Neural progenitor cell (in vitro differentiated cells): ENCODE measurements at regions not wholly inside any gene's neighbourhood (a gene's known extent, or its start where the extent isn't known, plus 50 kb on each side); places are given as distances from the start of the nearest gene placed in this dataset.

ENCODE experiments used
- DNase-seq: peaks from one replicate; pipeline ENCODE4 v3.0.0-alpha.2; 2016; ENCODE audit warnings: low spot score
- H2AFZ ChIP-seq: fragments of 200-600 bp; sonication (generic); replicated peaks from 2 replicates; pipeline ENCODE4 v1.6.1; 2016; ENCODE audit warnings: antibody characterized with exemption
- H3F3A ChIP-seq: fragments of 200-600 bp; sonication (generic); 2 replicates; pipeline ENCODE4 v1.6.1; 2016; ENCODE audit warnings: antibody characterized with exemption, low read depth
- H3K27ac ChIP-seq: fragments of 200-600 bp; sonication (generic); 2 replicates; pipeline ENCODE4 v1.5.1; 2016; ENCODE audit warnings: mild to moderate bottlenecking
- H3K27me3 ChIP-seq: fragments of 200-600 bp; sonication (generic); 2 replicates; pipeline ENCODE4 v1.6.1; 2016; ENCODE audit warnings: mild to moderate bottlenecking, moderate library complexity
- H3K36me3 ChIP-seq: fragments of 200-600 bp; sonication (generic); 2 replicates; pipeline ENCODE4 v1.5.1; 2016
- H3K4me1 ChIP-seq: fragments of 200-600 bp; sonication (generic); 2 replicates; pipeline ENCODE4 v1.6.1; 2016; ENCODE audit warnings: mixed run types
- H3K4me2 ChIP-seq: fragments of 200-600 bp; sonication (generic); 2 replicates; pipeline ENCODE4 v1.6.1; 2016
- H3K4me3 ChIP-seq: fragments of 200-600 bp; sonication (generic); 2 replicates; pipeline ENCODE4 v1.5.1; 2016
- H3K79me2 ChIP-seq: fragments of 200-600 bp; sonication (generic); 2 replicates; pipeline ENCODE4 v1.6.1; 2016; ENCODE audit warnings: low read depth
- H3K9ac ChIP-seq: fragments of 200-600 bp; sonication (generic); 2 replicates; pipeline ENCODE4 v1.6.1; 2016
- H3K9me3 ChIP-seq: fragments of 200-600 bp; sonication (generic); 2 replicates; pipeline ENCODE4 v1.5.1; 2016; ENCODE audit warnings: low read depth
- H4K20me1 ChIP-seq: fragments of 200-600 bp; sonication (generic); 2 replicates; pipeline ENCODE4 v1.6.1; 2016; ENCODE audit warnings: low read depth
- H3K27ac Mint-ChIP-seq: 3 replicates; pipeline ENCODE4 v1.8.0; 2021; ENCODE audit warnings: mixed read lengths
- H3K27me3 Mint-ChIP-seq: 2 replicates; pipeline ENCODE4 v1.8.0; 2022; ENCODE audit warnings: low read depth, mild to moderate bottlenecking, inconsistent platforms, moderate library complexity, mixed read lengths; ENCODE audit not compliant: insufficient read depth
- H3K36me3 Mint-ChIP-seq: 3 replicates; pipeline ENCODE4 v1.8.0; 2021; ENCODE audit warnings: mixed read lengths
- H3K4me1 Mint-ChIP-seq: 3 replicates; pipeline ENCODE4 v1.8.0; 2021; ENCODE audit warnings: mixed read lengths
- H3K4me3 Mint-ChIP-seq: 3 replicates; pipeline ENCODE4 v1.8.0; 2021; ENCODE audit warnings: mild to moderate bottlenecking, moderate library complexity, mixed read lengths
- H3K9me3 Mint-ChIP-seq: 3 replicates; pipeline ENCODE4 v1.8.0; 2020; ENCODE audit warnings: mixed read lengths
- CTCF ChIP-seq: fragments of 200-600 bp; sonication (generic); IDR thresholded peaks from 2 replicates; pipeline ENCODE4 v1.5.1; 2017; ENCODE audit warnings: antibody characterized with exemption, mild to moderate bottlenecking
- EZH2 ChIP-seq: fragments of 200-600 bp; sonication (generic); IDR thresholded peaks from 2 replicates; pipeline ENCODE4 v1.6.1; 2017; ENCODE audit warnings: antibody characterized with exemption, mild to moderate bottlenecking, moderate library complexity
- EZH2phosphoT487 ChIP-seq: fragments of 200-600 bp; sonication (generic); IDR thresholded peaks from 2 replicates; pipeline ENCODE4 v1.6.1; 2017; ENCODE audit warnings: antibody characterized with exemption

- Histone ChIP-seq H3K79me2 (peaks cover 99% of the 10 kb centered on the region), H3K27ac (peak overlapping the region; percentile 65), H4K20me1 (peaks cover 98% of the 10 kb centered on the region), H3K9ac (no peak overlapping the region), H3K4me3 (peak overlapping the region; percentile 1), H3F3A (peaks cover 69% of the 10 kb centered on the region), H2AFZ (no peak overlapping the region), H3K36me3 (no peaks in the 10 kb centered on the region), H3K4me1 (peaks cover 85% of the 10 kb centered on the region), H3K27me3 (no peaks in the 10 kb centered on the region), H3K9me3 (no peaks in the 10 kb centered on the region), H3K4me2 (peak overlapping the region; percentile 75)
- Mint-ChIP-seq H3K36me3 (peaks cover 3% of the 10 kb centered on the region), H3K4me1 (peaks cover 66% of the 10 kb centered on the region), H3K27me3 (peaks cover 3% of the 10 kb centered on the region), H3K4me3 (peak overlapping the region; percentile 22), H3K9me3 (no peaks in the 10 kb centered on the region), H3K27ac (peak overlapping the region; percentile 30)
- TF ChIP-seq EZH2phosphoT487 (no peak), EZH2 (no peak), CTCF (no peak)
- no peak for DNase-seq
Measured at GRCh38 chr5:124658867-124659557, 87.4 kb downstream of the ZNF608 start.

- no peaks in the 10 kb centered on the region for H3K9me3 Mint-ChIP-seq
- H3K4me1 ChIP-seq, result peaks cover 83% of the 10 kb centered on the region
- H3K9ac ChIP-seq, result no peak overlapping the region
- peaks cover 41% of the 10 kb centered on the region for H3K4me1 Mint-ChIP-seq
- DNase-seq, result no peak
- peaks cover 100% of the 10 kb centered on the region for H3K79me2 ChIP-seq
- H3K4me3 ChIP-seq, result no peak overlapping the region
- H3K36me3 ChIP-seq, result no peaks in the 10 kb centered on the region
- H3K27me3 Mint-ChIP-seq, result peaks cover 3% of the 10 kb centered on the region
- H3K27ac Mint-ChIP-seq, result no peak overlapping the region
- H3K9me3 ChIP-seq, result no peaks in the 10 kb centered on the region
- H3K36me3 Mint-ChIP-seq, result peaks cover 5% of the 10 kb centered on the region
- H4K20me1 ChIP-seq, result peaks cover 99% of the 10 kb centered on the region
- no peak overlapping the region for H2AFZ ChIP-seq
- no peak overlapping the region for H3K4me3 Mint-ChIP-seq
- TF ChIP-seq EZH2 (no peak), EZH2phosphoT487 (no peak), CTCF (no peak)
- H3K27ac ChIP-seq, result no peak overlapping the region
- peaks cover 68% of the 10 kb centered on the region for H3F3A ChIP-seq
- H3K27me3 ChIP-seq, result no peaks in the 10 kb centered on the region
- H3K4me2 ChIP-seq, result no peak overlapping the region
Measured at GRCh38 chr5:124655921-124656511, 90.4 kb downstream of the ZNF608 start.

- H3K27me3 ChIP-seq, result no peaks in the 10 kb centered on the region
- peaks cover 99% of the 10 kb centered on the region for H4K20me1 ChIP-seq
- Mint-ChIP-seq H3K27me3 (peaks cover 3% of the 10 kb centered on the region), H3K9me3 (no peaks in the 10 kb centered on the region), H3K4me3 (no peak overlapping the region), H3K36me3 (peaks cover 5% of the 10 kb centered on the region), H3K27ac (no peak overlapping the region), H3K4me1 (peaks cover 41% of the 10 kb centered on the region)
- H3F3A ChIP-seq, result peaks cover 66% of the 10 kb centered on the region
- TF ChIP-seq CTCF (no peak), EZH2 (no peak), EZH2phosphoT487 (no peak)
- H2AFZ ChIP-seq, result no peak overlapping the region
- H3K27ac ChIP-seq, result no peak overlapping the region
- DNase-seq, result no peak
- H3K9ac ChIP-seq, result no peak overlapping the region
- H3K4me1 ChIP-seq, result peaks cover 83% of the 10 kb centered on the region
- H3K79me2 ChIP-seq, result peaks cover 100% of the 10 kb centered on the region
- no peaks in the 10 kb centered on the region for H3K36me3 ChIP-seq
- H3K4me3 ChIP-seq, result no peak overlapping the region
- no peaks in the 10 kb centered on the region for H3K9me3 ChIP-seq
- H3K4me2 ChIP-seq, result no peak overlapping the region
Measured at GRCh38 chr5:124655251-124655917, 91.1 kb downstream of the ZNF608 start.
